ENCODE measurements at regions not wholly inside any gene's neighbourhood (a gene's known extent, or its start where the extent isn't known, plus 50 kb on each side); places are given as distances from the start of the nearest gene placed in this dataset.
"Not testable (repeated sequence)": the region's sequence is repeated elsewhere in the genome, so short reads cannot be mapped to it uniquely, and the experiment has no call there.

DNA sequence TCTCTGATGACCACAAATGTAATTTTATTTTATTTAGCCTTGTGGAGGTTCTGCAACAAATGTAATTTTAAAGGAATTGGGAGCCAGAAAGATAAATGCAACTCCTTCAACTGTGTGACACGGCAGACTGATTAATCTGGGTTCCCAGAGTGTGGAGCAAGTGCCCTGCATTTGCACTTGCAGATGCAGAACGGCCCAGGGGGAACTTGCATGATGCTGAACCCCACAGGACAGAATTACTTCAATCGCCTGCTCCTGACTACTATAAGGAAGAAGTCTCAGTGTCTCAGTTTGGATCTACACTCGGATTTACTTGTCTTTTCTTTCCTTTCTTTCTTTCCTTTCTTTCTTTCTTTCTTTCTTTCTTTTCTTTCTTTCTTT lies 107.2 kb upstream of the ACBD5 start:
- H3K9me1 ChIP-seq (ENCODE audit: insufficient read depth, low read length); H2BK15ac ChIP-seq (ENCODE audit: low read depth, low read length); H3K27ac ChIP-seq (ENCODE audit: insufficient read depth, low read length); H2AK9ac ChIP-seq (replicated peaks; ENCODE audit: low read depth, low read length, poor library complexity); intact Hi-C loops (cut with micrococcal nuclease); ATAC-seq (ENCODE audit: low read depth); dilution Hi-C loops (cut with HindIII; ENCODE audit: low sequenced_read_pairs, unreplicated experiment); CTCF ChIA-PET; H3K27me3 ChIP-seq (ENCODE audit: control insufficient read depth, insufficient read depth, low read length); POLR2A ChIA-PET (ENCODE audit: unreplicated experiment); H3K4me3 ChIP-seq (ENCODE audit: insufficient read depth, low read depth, low read length); H3K9me3 ChIP-seq (ENCODE audit: control insufficient read depth, insufficient read depth, low read length); H2BK120ac ChIP-seq (ENCODE audit: low read depth, low read length); H3K9ac ChIP-seq (ENCODE audit: low read depth, low read length); H3K4me2 ChIP-seq (ENCODE audit: low read depth, low read length); H2BK5ac ChIP-seq (ENCODE audit: low read depth, low read length, poor library complexity, severe bottlenecking); H3K4ac ChIP-seq (ENCODE audit: low read depth, low read length); H4K91ac ChIP-seq (ENCODE audit: insufficient read depth, low read depth, low read length); H2AK5ac ChIP-seq (ENCODE audit: low read depth, low read length); H4K20me1 ChIP-seq (ENCODE audit: insufficient read depth, low read length); H3K79me1 ChIP-seq (ENCODE audit: low read depth in 1 of 2, low read length in 2 of 2); DNase-seq; H3K18ac ChIP-seq (ENCODE audit: low read depth, low read length); H2BK20ac ChIP-seq (ENCODE audit: low read depth, low read length); H4K5ac ChIP-seq (ENCODE audit: low read depth, low read length); H3K14ac ChIP-seq (replicated peaks; ENCODE audit: low read depth, low read length); H3K56ac ChIP-seq (ENCODE audit: extremely low read depth, insufficient read depth, low read length); in situ Hi-C loops (cut with MboI; ENCODE audit: low sequenced_read_pairs); BruUV-seq (replicated peaks); H3K23ac ChIP-seq (ENCODE audit: low read depth, low read length); H3K36me3 ChIP-seq (ENCODE audit: control insufficient read depth, insufficient read depth, low read length); H2AFZ ChIP-seq (replicated peaks; ENCODE audit: low read length, poor library complexity); H4K8ac ChIP-seq (ENCODE audit: low read depth in 2 of 2, low read length in 2 of 2); H3K4me1 ChIP-seq (ENCODE audit: control insufficient read depth, insufficient read depth, low read length): not testable (repeated sequence)
- WGBS, 2 experiments (ENCODE audit: extremely low coverage in 2 of 2, insufficient read length in 1 of 2) = 0% methylated on average over 2 of the region's 4 CpGs; no CpG with 5 or more reads in 1 of the 2 experiments
